Pancreas (tissue), 10 donors: ENCODE measurements at regions not wholly inside any gene's neighbourhood (a gene's known extent, or its start where the extent isn't known, plus 50 kb on each side); places are given as distances from the start of the nearest gene placed in this dataset.

ENCODE experiments used
- ATAC-seq, 4 donors: fragments of 200-7000 bp; cut with Tn5 transposase; one replicate each; pipeline versions ENCODE4 v1.8.0 to v1.9.1; 2020; ENCODE audit warnings: mild to moderate bottlenecking in 4 of 4, moderate library complexity in 4 of 4
- DNase-seq, 6 donors: peaks; one replicate each; pipeline ENCODE4 v3.0.0-alpha.2; 2020
- FAIRE-seq: peaks from 2 replicates; lab custom pipeline; 2012; peaks lifted over from hg19 to GRCh38; lab: Jason Lieb, UNC
- H3K27ac ChIP-seq, 4 donors: fragments of 200-600 bp; sonication (generic); 1 replicate in 3 of 4; 2 replicates in 1 of 4; pipeline versions ENCODE4 v1.5.0 to v1.8.0; 2020
- H3K27me3 ChIP-seq, 4 donors: fragments of 200-600 bp; one replicate each; pipeline ENCODE4 v1.8.0; 2021
- H3K36me3 ChIP-seq, 3 donors: fragments of 200-600 bp; sonication (generic) in 1 of 3; one replicate each; pipeline versions ENCODE4 v1.5.0 to v1.8.0; 2020 to 2021
- H3K4me1 ChIP-seq, 3 donors: fragments of 200-600 bp; one replicate each; pipeline ENCODE4 v1.8.0; 2021
- H3K4me3 ChIP-seq, 4 donors: fragments of 200-600 bp; sonication (generic) in 2 of 4; one replicate each; pipeline versions ENCODE4 v1.5.0 to v1.8.0; 2020 to 2021
- H3K9me3 ChIP-seq, 4 donors: fragments of 200-600 bp; one replicate each; pipeline ENCODE4 v1.8.0; 2021
- WGBS, 2 donors: extraction: QIAGEN DNeasy Blood & Tissue Kit; methylation state at CpG; one replicate each; pipeline ENCODE4 v1.1.7; 2013; 5-methylcytosine and 5-hydroxymethylcytosine counted together
- intact Hi-C, 3 donors: fragments of 100-400 bp; cut with DNase I; formaldehyde crosslinking; loops; one replicate each; pipeline versions ENCODE4 v1.11.1 to v1.14.2; 2022
- TF ChIP-seq, protein P1 (sequence below), 4 donors: fragments of 200-600 bp; sonication (generic) in 3 of 4; IDR thresholded peaks; one replicate each; pipeline versions ENCODE4 v1.5.0 to v1.8.0; 2021; ENCODE audit warnings: antibody characterized with exemption in 4 of 4
- donor health status: healthy with polysubstance abuse.
- donor health status: DM: no; HTN: no; CAD: no; lungs with moderate emphysema.
- donor health status: DM: no; HTN: no; CAD: no.
- donor health status: control.
- donor health status: control.
- donor health status: Bipolar disorder and iron deficiency.
- donor health status: DM: yes; HTN: yes; CAD: no.
- donor health status: DM: no; HTN: no; CAD: no.
- donor health status: DM: no; HTN: no; CAD: no.
- donor health status: DM: yes; HTN: yes; CAD: no.

DNA sequence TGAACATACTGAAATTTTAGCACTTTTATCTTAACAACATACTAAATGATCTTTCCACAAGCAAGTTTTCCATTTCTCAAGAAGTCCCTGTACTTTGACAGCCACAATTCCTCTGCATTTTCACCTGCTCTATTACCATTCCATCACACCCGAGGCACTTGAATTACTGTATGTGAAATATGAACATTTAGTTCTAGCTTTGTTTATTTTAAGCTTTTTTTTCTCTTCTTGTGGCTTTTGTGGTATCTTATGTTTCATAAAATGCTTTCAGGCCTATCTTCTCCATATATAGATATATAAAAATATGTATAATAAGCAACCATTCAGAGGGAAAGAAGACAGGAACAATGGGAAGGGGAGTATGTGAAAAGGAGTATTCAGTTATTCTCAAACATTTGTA, 693.9 kb downstream of the SATB2 start:
- no peak overlapping the region for H3K4me3 ChIP-seq
- WGBS, 2 donors: 37 to 40% methylated on average over 1 of the region's 1 CpG
- ATAC-seq (no peak), DNase-seq (no peak), FAIRE-seq (no peak)
- no peaks in the 10 kb centered on the region for H3K9me3 ChIP-seq
- H3K27ac ChIP-seq: no peak overlapping the region
- H3K36me3 ChIP-seq: no peaks in the 10 kb centered on the region
- no peaks in the 10 kb centered on the region for H3K27me3 ChIP-seq
- H3K4me1 ChIP-seq: no peaks in the 10 kb centered on the region
- intact Hi-C loops: no loop called here
- TF ChIP-seq, protein P1, sequence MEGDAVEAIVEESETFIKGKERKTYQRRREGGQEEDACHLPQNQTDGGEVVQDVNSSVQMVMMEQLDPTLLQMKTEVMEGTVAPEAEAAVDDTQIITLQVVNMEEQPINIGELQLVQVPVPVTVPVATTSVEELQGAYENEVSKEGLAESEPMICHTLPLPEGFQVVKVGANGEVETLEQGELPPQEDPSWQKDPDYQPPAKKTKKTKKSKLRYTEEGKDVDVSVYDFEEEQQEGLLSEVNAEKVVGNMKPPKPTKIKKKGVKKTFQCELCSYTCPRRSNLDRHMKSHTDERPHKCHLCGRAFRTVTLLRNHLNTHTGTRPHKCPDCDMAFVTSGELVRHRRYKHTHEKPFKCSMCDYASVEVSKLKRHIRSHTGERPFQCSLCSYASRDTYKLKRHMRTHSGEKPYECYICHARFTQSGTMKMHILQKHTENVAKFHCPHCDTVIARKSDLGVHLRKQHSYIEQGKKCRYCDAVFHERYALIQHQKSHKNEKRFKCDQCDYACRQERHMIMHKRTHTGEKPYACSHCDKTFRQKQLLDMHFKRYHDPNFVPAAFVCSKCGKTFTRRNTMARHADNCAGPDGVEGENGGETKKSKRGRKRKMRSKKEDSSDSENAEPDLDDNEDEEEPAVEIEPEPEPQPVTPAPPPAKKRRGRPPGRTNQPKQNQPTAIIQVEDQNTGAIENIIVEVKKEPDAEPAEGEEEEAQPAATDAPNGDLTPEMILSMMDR (IDR thresholded peaks at IDR 0.05): no peak

DNA sequence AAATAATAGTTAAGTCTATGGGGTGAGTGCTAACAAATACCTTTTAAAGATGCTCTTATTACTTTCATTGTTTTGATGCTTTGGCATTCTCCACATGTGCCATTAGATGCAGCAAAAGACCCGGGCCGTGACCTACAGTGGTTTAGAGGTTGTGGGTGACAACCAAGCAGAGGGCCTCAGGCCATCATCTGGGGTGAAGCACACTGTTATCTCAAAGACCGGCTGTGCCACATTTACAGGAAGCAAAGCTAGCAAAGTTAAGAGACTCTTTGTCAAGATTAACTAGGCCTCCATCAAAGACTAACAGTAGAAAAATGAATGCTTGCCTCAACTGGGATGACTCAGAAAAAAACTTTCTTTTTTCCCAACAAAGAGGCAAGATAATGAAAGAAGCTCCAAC, 695.3 kb downstream of the SATB2 start:
- no peak for FAIRE-seq
- TF ChIP-seq, protein P1 (IDR thresholded peaks at IDR 0.05): no peak
- no peaks in the 10 kb centered on the region for H3K9me3 ChIP-seq
- intact Hi-C loops: no loop called here
- H3K27me3 ChIP-seq: no peaks in the 10 kb centered on the region
- no peak overlapping the region for H3K27ac ChIP-seq
- H3K4me3 ChIP-seq: no peak overlapping the region
- H3K36me3 ChIP-seq: no peaks in the 10 kb centered on the region
- WGBS, 2 donors: 47 to 59% methylated on average over 3 of the region's 3 CpGs
- H3K4me1 ChIP-seq: no peaks in the 10 kb centered on the region
- DNase-seq: no peak
- ATAC-seq: no peak

DNA sequence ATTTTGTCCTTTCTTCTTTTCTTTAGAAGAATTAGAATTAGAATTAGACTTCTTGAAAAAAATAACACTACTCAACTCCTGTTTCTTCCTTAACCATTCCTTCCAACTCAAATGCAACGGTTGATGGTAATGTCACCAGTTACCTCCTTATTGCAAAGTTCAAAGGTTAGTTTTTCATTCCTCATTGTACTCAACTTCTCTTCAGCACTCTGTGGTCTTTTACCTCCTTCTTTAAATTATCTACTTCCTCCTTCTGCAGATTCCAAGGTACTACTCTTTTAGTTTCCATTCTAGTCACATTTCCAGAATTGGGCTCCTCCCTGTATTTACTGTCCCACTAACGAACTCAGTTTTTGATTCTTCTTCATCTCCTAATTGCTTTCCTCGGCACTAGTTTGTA, 700.7 kb downstream of the SATB2 start:
- no peaks in the 10 kb centered on the region for H3K36me3 ChIP-seq
- TF ChIP-seq, protein P1 (IDR thresholded peaks at IDR 0.05): no peak
- WGBS, 2 donors: 43 to 69% methylated on average over 3 of the region's 3 CpGs
- H3K27me3 ChIP-seq: no peaks in the 10 kb centered on the region
- no peaks in the 10 kb centered on the region for H3K4me1 ChIP-seq
- DNase-seq (no peak), FAIRE-seq (peak; percentile 26), ATAC-seq (no peak)
- H3K4me3 ChIP-seq: no peak overlapping the region
- intact Hi-C loops: no loop called here
- no peak overlapping the region for H3K27ac ChIP-seq
- no peaks in the 10 kb centered on the region for H3K9me3 ChIP-seq

DNA sequence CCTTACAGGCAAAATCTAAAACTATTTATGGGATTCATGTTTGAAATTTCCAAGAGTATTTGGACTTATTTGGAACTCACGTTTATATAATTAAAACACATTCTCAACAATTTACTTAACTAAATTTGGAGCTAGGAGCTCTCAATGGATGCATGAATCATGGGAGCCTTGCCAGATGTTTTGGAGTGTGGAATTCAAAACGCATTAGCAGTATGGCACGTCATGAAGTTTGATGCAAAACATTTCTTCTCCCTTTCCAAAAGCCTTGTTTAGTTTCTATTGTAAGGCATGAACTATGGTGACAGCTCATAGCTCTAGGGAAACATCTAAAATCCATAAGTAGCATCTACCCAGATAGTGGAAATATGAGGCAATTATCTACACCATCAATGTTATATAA, 701.6 kb downstream of the SATB2 start:
- intact Hi-C loops: no loop called here
- Histone ChIP-seq H3K4me1 (no peaks in the 10 kb centered on the region), H3K27ac (no peak overlapping the region), H3K4me3 (no peak overlapping the region), H3K36me3 (no peaks in the 10 kb centered on the region), H3K27me3 (no peaks in the 10 kb centered on the region), H3K9me3 (no peaks in the 10 kb centered on the region)
- WGBS, 2 donors: 12 to 16% methylated on average over 3 of the region's 3 CpGs
- FAIRE-seq (no peak), DNase-seq (no peak), ATAC-seq (no peak)
- TF ChIP-seq, protein P1 (IDR thresholded peaks at IDR 0.05): no peak

DNA sequence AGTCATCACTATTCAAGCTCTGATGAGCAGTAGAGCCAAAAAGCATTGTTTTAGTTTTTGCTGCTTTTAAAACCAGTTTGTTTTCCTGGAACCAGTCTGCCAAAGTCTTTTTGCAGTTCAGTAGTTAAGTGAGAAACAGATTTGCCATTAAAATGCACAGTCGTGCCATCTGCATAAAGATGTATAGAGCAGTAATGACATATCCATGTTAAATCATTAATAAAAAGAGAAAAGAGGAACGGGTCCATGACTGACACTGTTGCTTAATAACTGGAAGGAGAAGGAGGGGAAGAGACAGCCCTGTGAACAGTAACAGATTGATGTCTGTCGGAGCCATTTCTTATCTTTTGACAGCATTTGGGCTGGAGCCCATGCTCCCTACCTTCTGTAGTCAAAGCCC, 704.6 kb downstream of the SATB2 start:
- TF ChIP-seq, protein P1 (IDR thresholded peaks at IDR 0.05): no peak
- 18 to 38% methylated on average over 3 of the region's 3 CpGs for WGBS, 2 donors
- intact Hi-C loops: no loop called here
- no peak for FAIRE-seq
- Histone ChIP-seq H3K9me3 (no peaks in the 10 kb centered on the region), H3K4me1 (no peaks in the 10 kb centered on the region), H3K4me3 (no peak overlapping the region), H3K27me3 (no peaks in the 10 kb centered on the region), H3K36me3 (no peaks in the 10 kb centered on the region), H3K27ac (no peak overlapping the region)
- ATAC-seq: no peak
- DNase-seq: no peak
